ENCODE measurements at regions not wholly inside any gene's neighbourhood (a gene's known extent, or its start where the extent isn't known, plus 50 kb on each side); places are given as distances from the start of the nearest gene placed in this dataset.

DNA sequence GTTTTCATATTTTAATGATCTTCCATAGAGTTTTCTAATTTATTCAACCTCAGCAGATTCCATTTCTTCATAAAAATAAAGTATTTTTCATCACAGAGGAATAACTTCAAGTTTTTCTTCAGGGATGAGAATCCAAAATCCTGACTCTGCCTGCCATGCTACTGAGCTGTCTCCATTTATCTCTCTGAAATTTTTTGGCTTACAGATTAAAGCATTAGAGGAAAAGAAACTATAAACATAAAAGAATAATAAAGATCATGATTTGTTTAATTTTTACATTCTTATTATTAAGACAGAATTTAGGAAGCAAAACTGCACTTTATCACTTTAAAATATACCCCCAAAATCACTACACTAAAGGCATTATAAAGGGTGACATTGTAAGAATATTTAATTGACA, 301.8 kb upstream of the NFE2L3 start:
- DNase-seq (ENCODE audit: extremely low read depth, low read depth), result no peak
- TF ChIP-seq, protein P1, sequence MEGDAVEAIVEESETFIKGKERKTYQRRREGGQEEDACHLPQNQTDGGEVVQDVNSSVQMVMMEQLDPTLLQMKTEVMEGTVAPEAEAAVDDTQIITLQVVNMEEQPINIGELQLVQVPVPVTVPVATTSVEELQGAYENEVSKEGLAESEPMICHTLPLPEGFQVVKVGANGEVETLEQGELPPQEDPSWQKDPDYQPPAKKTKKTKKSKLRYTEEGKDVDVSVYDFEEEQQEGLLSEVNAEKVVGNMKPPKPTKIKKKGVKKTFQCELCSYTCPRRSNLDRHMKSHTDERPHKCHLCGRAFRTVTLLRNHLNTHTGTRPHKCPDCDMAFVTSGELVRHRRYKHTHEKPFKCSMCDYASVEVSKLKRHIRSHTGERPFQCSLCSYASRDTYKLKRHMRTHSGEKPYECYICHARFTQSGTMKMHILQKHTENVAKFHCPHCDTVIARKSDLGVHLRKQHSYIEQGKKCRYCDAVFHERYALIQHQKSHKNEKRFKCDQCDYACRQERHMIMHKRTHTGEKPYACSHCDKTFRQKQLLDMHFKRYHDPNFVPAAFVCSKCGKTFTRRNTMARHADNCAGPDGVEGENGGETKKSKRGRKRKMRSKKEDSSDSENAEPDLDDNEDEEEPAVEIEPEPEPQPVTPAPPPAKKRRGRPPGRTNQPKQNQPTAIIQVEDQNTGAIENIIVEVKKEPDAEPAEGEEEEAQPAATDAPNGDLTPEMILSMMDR (IDR thresholded peaks at IDR 0.05; ENCODE audit: low read depth, low read length, missing control alignments), result no peak
- no peak overlapping the region for H3K4me3 ChIP-seq (replicated peaks; ENCODE audit: low read depth, low read length)

DNA sequence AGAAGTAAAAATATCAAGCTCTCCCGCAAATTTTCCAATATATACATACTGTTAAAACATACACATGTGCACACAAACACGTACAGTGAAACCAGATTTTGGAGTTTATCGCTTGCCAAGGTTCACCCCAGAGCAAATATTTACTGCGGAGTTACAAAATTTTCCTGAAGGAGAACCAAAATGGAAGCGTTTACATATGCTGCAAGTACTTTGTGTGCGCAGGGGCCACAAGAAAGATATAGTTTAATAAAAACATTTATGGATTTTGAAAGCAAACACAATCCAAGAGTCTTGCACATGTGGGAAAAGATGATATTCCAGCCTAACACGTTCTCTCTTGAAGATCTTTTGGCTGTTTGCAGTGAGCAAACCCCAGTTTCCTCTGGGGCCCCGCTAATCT, 301.3 kb upstream of the NFE2L3 start:
- TF ChIP-seq, protein P1 (IDR thresholded peaks at IDR 0.05; ENCODE audit: low read depth, low read length, missing control alignments), result no peak
- no peak for DNase-seq (ENCODE audit: extremely low read depth, low read depth)
- H3K4me3 ChIP-seq (replicated peaks; ENCODE audit: low read depth, low read length), result no peak overlapping the region

DNA sequence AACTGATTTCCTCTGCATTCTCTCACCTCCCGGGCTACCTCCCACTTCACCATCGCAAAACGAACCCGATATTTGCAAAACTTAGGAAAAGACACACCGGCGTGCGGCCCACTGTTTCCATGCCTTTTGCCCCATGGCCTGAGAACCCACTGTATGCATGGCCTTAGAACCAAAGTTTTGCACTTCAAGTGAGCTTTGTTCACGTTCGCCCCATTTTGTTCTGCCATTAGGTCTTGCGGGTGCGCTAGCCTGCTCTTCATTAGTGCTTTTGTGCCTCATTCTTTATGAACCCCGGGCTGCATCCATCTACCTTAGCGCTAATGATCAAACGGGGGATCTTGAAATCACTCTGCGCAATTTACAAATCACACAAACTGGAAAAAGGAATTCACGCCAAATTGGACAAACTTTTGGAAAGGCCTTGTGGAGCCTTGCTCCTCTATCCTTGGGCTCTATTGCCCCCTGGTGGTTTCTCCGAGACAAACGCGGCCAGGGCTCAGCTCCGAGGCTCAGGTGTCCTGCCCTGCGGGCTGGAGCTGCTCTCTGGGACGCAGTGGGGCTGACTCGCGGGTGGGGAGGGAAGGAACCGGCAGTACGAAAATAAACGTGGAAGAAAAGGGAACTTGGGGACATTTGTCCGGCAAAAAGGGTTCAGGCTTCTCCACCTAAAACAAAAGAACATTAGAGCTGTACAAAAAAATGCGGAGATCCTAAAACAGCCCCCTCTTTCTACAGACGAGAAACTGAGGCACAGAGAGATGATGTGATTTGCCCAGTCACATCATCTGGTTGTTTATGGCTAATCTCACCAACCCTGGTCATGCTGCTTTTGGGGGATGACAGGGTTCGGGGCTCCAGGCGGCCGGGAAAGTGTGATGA, 300.4 kb upstream of the NFE2L3 start:
- TF ChIP-seq, protein P1 (IDR thresholded peaks at IDR 0.05; ENCODE audit: low read depth, low read length, missing control alignments), result peak; percentile 79
- DNase-seq (ENCODE audit: extremely low read depth, low read depth), result no peak
- H3K4me3 ChIP-seq (replicated peaks; ENCODE audit: low read depth, low read length), result no peak overlapping the region

DNA sequence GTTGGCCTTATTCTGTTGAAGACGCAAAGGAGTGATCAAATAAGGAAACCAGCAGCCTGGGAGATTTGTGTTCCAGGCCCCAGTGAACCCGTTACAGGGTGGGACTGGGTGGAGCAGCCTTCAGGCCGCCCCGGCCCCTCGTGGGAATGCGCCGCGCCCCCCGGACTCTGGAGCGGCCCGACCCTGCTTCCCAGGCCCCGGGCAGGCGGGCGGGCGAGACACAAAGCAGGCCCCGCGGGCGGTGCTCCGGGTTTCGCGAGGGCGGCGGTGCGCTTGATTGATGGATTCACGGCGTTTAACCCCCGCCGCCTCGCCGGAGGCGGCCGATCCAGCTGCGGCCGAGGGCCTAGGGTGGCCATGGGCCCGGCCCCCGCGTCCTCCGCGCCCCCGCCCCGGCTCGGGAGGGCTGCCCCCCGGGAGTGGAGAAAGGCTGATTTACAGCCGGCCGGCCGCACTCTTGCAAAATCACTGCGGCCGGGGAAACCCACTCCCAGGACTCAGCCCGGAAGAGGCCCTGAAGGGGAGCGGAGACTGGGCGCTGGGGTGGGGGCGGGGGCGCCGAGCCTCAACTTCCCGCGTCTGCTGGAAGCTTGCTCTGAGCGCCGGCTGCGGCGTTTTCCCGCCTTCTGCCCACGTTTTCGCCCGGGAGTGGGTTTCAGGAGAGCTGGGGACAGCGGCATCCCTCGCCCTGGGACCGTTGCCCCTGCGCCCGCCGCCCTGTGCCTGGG, 299.6 kb upstream of the NFE2L3 start:
- H3K4me3 ChIP-seq (replicated peaks; ENCODE audit: low read depth, low read length), result no peak overlapping the region
- DNase-seq (ENCODE audit: extremely low read depth, low read depth), result no peak
- TF ChIP-seq, protein P1 (IDR thresholded peaks at IDR 0.05; ENCODE audit: low read depth, low read length, missing control alignments), result no peak

DNA sequence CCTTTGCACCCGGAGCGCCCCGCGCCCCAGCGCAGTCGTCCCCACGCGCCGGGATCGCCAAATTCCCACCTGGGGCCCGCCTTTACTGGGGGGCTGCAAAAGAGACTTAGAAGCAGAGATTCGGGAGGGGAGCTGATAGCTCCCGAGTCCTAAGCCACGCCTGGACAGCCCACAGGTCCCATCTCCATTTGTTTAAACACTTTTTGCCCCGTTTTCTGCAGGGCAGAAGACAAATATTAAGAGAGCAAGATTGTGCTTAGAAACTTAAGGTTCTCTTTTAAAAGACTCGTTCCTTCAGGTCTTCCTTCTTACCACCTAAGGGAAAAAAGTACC, 299.1 kb upstream of the NFE2L3 start:
- DNase-seq (ENCODE audit: extremely low read depth, low read depth), result no peak
- TF ChIP-seq, protein P1 (IDR thresholded peaks at IDR 0.05; ENCODE audit: low read depth, low read length, missing control alignments), result no peak
- no peak overlapping the region for H3K4me3 ChIP-seq (replicated peaks; ENCODE audit: low read depth, low read length)

DNA sequence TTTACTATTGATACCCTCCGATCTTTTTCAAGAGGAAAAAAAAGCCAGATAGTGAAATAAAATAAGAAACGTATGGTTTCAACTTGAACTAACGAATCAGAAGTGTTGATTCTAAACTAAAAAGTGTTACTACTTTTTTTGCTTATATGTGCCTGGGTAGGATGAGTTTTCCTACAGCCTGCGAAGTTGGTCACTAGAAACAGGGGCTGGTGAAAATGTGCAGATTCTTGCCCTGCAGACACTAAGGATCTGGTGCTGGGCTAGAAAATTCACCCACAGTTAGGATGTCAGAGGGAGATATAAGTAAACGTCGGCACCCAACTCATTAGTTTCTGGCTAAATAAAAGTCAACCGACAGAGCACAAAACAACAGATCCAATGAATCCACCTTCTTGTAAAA, 298.7 kb upstream of the NFE2L3 start:
- no peak overlapping the region for H3K4me3 ChIP-seq (replicated peaks; ENCODE audit: low read depth, low read length)
- no peak for DNase-seq (ENCODE audit: extremely low read depth, low read depth)

More for the DNA sequence above, 298.7 kb upstream of the NFE2L3 start:
- TF ChIP-seq, protein P1 (IDR thresholded peaks at IDR 0.05; ENCODE audit: low read depth, low read length, missing control alignments), result no peak
